ENCODE measurements at regions not wholly inside any gene's neighbourhood (a gene's known extent, or its start where the extent isn't known, plus 50 kb on each side); places are given as distances from the start of the nearest gene placed in this dataset.
A peak's percentile ranks its signal among the peaks of the same experiment; 100 is the strongest.

GRCh38 chr10:128431506-128431905 lies 305.3 kb upstream of the MKI67 start:
- no peak for DNase-seq

- DNase-seq: no peak
Observed at GRCh38 chr10:128432011-128432410, 305.8 kb upstream of the MKI67 start.

GRCh38 chr10:128432423-128432822 lies 306.2 kb upstream of the MKI67 start:
- no peak for DNase-seq

- no peak for DNase-seq
Observed at GRCh38 chr10:128435811-128436210, 309.6 kb upstream of the MKI67 start.

GRCh38 chr10:128437786-128438345 lies 311.6 kb upstream of the MKI67 start:
- DNase-seq: no peak

GRCh38 chr10:128438417-128439063 lies 312.3 kb upstream of the MKI67 start:
- DNase-seq: no peak

- DNase-seq: no peak
Observed at GRCh38 chr10:128440513-128441160, 314.4 kb upstream of the MKI67 start.

- DNase-seq: no peak
Observed at GRCh38 chr10:128443925-128444518, 317.8 kb upstream of the MKI67 start.

- DNase-seq: no peak
Observed at GRCh38 chr10:128448796-128449195, 322.6 kb upstream of the MKI67 start.

- no peak for DNase-seq
Observed at GRCh38 chr10:128451879-128452278, 325.7 kb upstream of the MKI67 start.

GRCh38 chr10:128456271-128456670 lies 330.0 kb upstream of the MKI67 start:
- DNase-seq: no peak

- no peak for DNase-seq
Observed at GRCh38 chr10:128457136-128457535, 330.9 kb upstream of the MKI67 start.

- no peak for DNase-seq
Observed at GRCh38 chr10:128461991-128462390, 335.8 kb upstream of the MKI67 start.

- no peak for DNase-seq
Observed at GRCh38 chr10:128462844-128463243, 336.6 kb upstream of the MKI67 start.

- peak in 1 of 2 experiments; percentile 8 for DNase-seq
Observed at GRCh38 chr10:128463991-128464760, 338.0 kb upstream of the MKI67 start.

GRCh38 chr10:128465697-128466096 lies 339.5 kb upstream of the MKI67 start:
- DNase-seq: no peak

GRCh38 chr10:128466831-128467371 lies 340.7 kb upstream of the MKI67 start:
- DNase-seq: no peak

GRCh38 chr10:128468462-128468861 lies 342.2 kb upstream of the MKI67 start:
- DNase-seq: no peak

- DNase-seq: no peak
Observed at GRCh38 chr10:128469515-128469914, 343.3 kb upstream of the MKI67 start.

GRCh38 chr10:128470321-128470965 lies 344.2 kb upstream of the MKI67 start:
- DNase-seq: no peak

GRCh38 chr10:128471151-128471550 lies 344.9 kb upstream of the MKI67 start:
- no peak for DNase-seq

GRCh38 chr10:128472196-128472595 lies 346.0 kb upstream of the MKI67 start:
- no peak for DNase-seq
